SH-SY5Y (cell line): ENCODE measurements at regions not wholly inside any gene's neighbourhood (a gene's known extent, or its start where the extent isn't known, plus 50 kb on each side); places are given as distances from the start of the nearest gene placed in this dataset.

Experiments used
- GATA2 ChIP-seq: IDR thresholded peaks from 2 replicates; pipeline ENCODE4 v1.6.1; 2011; ENCODE audit warnings: mild to moderate bottlenecking, low read depth, low read length
- GATA3 ChIP-seq: IDR thresholded peaks from 2 replicates; pipeline ENCODE4 v1.6.1; 2011; ENCODE audit warnings: low read depth, mild to moderate bottlenecking, low read length, moderate library complexity

DNA sequence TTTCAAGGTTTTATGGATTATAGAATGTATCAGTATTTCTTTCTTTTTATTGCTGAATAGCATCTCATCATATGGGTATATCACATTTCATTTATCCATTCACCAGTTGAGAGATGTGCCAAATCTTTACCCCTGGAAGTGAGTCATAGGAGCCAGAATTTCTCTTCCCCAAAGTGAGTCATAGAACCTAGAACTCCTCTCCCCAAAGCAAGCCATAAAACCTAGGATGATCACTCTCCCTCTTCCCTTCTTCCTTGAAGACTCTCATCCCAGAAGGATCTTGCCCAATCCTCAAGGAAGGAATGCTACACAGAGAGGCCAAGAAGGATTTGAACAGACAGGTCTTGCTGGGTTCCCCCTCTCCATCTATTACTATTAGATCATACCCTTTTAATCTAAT lies 199.9 kb downstream of the EVX1 start:
- TF ChIP-seq GATA2 = no peak
- no peak for TF ChIP-seq GATA3
